T-helper 1 cell treated with Interleukin-12 subunit alpha and Interleukin-12 subunit beta and Interleukin-4 antibody, amounts not matched to agents 30 μg/mL and 1 μg/mL, for 36 hours (primary cell): ENCODE measurements at regions not wholly inside any gene's neighbourhood (a gene's known extent, or its start where the extent isn't known, plus 50 kb on each side); places are given as distances from the start of the nearest gene placed in this dataset.

Source experiments
- H3K27ac Mint-ChIP-seq: one replicate; pipeline ENCODE4 v1.8.0; 2021; ENCODE audit warnings: mild to moderate bottlenecking, mixed read lengths
- H3K27me3 Mint-ChIP-seq: one replicate; pipeline ENCODE4 v1.8.0; 2021; ENCODE audit warnings: low read depth, mixed read lengths
- H3K36me3 Mint-ChIP-seq: one replicate; pipeline ENCODE4 v1.8.0; 2021; ENCODE audit warnings: low read depth, mixed read lengths
- H3K4me1 Mint-ChIP-seq: one replicate; pipeline ENCODE4 v1.8.0; 2021; ENCODE audit warnings: low read depth, mixed read lengths
- H3K4me3 Mint-ChIP-seq: one replicate; pipeline ENCODE4 v1.8.0; 2021; ENCODE audit warnings: mild to moderate bottlenecking, moderate library complexity, mixed read lengths
- H3K9me3 Mint-ChIP-seq: one replicate; pipeline ENCODE4 v1.8.0; 2021; ENCODE audit warnings: mixed read lengths

DNA sequence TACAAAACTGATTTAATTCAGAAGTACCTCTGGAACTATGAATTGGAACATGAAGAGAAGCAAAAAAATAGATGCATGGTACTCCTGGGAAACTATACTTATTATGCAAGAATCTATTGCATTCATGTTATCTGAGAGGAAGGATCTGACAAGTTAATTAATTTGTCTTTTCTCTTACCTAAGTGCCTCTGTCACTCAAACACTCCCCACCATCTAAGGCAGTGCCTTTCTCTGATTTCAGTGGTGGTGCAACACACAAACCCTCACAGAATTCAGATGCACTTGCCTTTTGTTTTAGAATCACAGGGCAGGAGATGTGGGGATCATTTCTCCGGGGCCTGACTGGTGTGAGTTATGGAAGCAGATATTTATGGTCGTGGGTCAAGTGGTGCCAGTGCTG is 52.5 kb upstream of the C9orf72 start:
- Mint-ChIP-seq H3K27ac (no peak overlapping the region), H3K4me1 (no peaks in the 10 kb centered on the region), H3K9me3 (no peaks in the 10 kb centered on the region), H3K36me3 (no peaks in the 10 kb centered on the region), H3K27me3 (no peaks in the 10 kb centered on the region), H3K4me3 (no peak overlapping the region)

DNA sequence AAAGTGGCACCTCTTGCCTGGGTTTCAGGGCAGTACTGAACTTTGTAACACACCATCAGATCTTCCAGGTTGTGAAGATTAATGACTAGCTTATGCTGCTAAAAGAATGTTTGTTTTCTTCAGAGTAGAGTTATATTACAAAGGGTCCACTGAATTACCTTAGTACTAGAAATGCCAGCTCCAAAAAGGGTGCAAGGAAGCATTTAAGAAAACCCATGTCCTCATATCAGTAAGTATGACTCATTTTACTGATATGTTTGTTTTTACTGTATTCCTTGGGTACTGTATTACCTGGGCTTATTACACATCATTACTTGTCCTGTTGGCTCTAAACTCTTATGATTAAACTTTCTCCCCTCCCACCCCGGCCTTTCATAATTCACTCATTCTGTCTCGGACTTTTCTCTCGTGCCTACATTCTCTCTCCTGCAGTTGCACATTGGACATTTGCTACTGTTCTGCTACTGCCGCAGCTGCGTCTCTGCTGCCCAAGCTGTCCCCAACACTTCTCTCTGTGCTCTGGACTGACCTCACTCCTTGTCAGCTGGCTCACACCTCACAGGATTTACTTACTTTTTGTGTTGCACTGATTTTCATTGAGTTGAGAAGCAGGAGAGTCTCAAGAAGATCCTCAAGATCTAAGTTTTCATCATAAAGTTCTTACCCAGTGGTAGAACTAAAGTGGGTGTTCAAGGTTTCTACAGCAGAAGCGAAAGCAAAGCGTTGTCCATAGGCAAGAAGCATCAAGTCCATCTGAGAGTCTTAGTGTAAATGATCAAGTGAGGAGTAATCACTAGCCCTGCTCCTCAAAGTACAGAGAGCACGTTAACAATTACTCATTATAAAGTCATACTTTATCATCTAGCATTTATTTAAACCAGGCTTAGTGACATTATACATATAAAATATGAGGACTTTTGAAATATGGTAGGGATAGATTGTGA is 53.2 kb upstream of the C9orf72 start:
- Mint-ChIP-seq H3K27me3 (peaks cover 4% of the 10 kb centered on the region), H3K4me1 (no peaks in the 10 kb centered on the region), H3K36me3 (no peaks in the 10 kb centered on the region), H3K27ac (no peak overlapping the region), H3K4me3 (no peak overlapping the region), H3K9me3 (no peaks in the 10 kb centered on the region)

DNA sequence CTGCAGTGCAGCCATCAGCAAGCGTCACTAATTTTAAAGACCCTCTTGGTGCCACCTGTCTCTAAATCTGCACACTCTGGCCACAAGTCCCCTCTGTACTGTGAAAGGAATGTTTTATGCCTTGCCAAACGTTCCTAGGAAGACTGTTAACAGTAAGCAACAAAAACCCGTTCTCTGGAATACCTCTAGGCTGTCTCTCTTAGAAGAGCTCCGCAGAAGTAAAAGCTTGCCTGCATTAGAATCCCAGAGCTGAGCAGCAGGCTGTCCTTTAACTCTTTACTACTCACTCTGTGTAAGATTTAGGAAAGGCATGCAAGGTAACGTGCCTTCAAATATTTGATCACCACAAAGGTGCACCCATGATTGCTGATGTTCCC is 53.9 kb upstream of the C9orf72 start:
- no peaks in the 10 kb centered on the region for H3K36me3 Mint-ChIP-seq
- no peak overlapping the region for H3K27ac Mint-ChIP-seq

DNA sequence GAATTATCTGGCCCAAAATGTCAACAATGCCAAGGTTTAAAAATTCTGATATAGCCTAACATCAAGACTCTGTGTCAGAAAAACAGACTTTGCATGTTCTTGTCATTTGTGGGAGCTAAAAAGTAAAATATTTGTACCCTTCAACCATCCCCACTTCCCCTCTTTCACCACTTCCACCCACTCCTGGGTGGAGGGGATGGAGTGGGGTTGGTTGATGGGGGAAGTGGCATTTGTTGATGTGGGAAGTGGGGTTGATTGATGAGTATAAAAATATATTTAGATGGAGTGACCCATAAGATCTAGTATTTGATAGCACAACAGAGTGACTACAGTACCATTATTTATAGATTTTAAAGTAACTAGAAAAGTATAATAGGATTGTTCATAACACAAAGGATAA is 55.0 kb upstream of the C9orf72 start:
- no peak overlapping the region for H3K4me3 Mint-ChIP-seq
- H3K27me3 Mint-ChIP-seq: peaks cover 4% of the 10 kb centered on the region
- no peak overlapping the region for H3K27ac Mint-ChIP-seq
- H3K36me3 Mint-ChIP-seq: no peaks in the 10 kb centered on the region
- no peaks in the 10 kb centered on the region for H3K4me1 Mint-ChIP-seq
- H3K9me3 Mint-ChIP-seq: no peaks in the 10 kb centered on the region

More for the DNA sequence above, 53.9 kb upstream of the C9orf72 start:
- Mint-ChIP-seq H3K4me3 (no peak overlapping the region), H3K27me3 (peaks cover 4% of the 10 kb centered on the region), H3K4me1 (no peaks in the 10 kb centered on the region), H3K9me3 (no peaks in the 10 kb centered on the region)

DNA sequence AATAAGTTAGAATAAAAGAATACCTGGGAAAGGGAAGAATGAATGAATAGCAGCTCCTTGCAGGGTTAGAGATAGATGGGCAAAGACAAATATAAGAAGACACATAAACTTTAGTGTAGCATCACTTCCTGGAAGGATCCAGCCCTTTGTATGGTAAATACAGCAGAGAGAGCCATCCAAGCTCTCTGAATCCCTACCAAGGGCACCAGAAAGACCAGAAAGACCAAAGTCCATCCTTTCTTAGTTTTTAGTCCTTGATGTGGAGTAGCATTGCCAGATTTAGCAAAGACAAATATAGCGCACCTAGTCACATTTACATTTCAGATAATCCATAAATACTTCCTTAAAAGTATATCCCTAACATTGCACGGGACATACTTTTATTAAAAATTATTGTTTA is 56.1 kb upstream of the C9orf72 start:
- Mint-ChIP-seq H3K27me3 (peaks cover 11% of the 10 kb centered on the region), H3K4me1 (no peaks in the 10 kb centered on the region), H3K9me3 (no peaks in the 10 kb centered on the region), H3K4me3 (no peak overlapping the region), H3K36me3 (no peaks in the 10 kb centered on the region), H3K27ac (no peak overlapping the region)

DNA sequence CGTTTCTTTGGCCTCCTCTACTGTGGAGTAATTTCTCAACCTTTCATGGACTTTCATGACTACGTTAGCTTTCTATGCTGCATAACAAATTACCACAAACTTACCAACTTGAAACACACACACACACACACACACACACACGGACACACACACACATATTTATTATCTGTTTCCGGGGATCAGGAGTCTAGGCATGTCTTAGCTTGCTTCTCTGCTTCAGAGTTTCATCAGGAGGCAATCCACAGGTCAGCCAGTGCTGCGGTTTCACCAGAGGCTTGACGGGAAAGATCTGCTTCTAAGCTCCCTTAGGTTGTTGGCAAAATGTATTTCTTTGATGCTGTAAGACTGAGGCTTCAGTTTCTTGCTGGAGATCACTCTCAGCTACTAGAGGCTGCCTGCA is 59.0 kb upstream of the C9orf72 start:
- peaks cover 11% of the 10 kb centered on the region for H3K27me3 Mint-ChIP-seq
- no peaks in the 10 kb centered on the region for H3K36me3 Mint-ChIP-seq

DNA sequence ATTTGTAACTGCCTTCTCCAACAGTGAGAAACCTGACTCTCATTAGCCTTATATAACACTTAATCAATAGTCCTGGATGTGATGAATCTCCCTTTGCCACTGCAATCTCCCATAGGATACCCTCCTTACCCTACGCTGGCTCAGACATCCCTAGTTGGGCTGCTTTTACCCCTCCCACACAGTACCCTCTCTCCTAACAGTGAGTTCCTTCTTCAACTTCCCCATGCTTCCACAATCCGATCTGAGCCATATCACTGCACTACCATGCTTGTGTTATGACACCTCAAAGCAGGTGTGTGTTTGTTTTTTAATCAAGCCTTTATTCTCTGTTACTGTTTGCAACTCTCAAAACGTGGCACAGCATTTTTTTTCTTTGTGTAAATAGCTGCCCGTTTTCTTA is 60.5 kb upstream of the C9orf72 start:
- no peak overlapping the region for H3K27ac Mint-ChIP-seq
- H3K36me3 Mint-ChIP-seq: no peaks in the 10 kb centered on the region
- no peaks in the 10 kb centered on the region for H3K9me3 Mint-ChIP-seq
- peaks cover 11% of the 10 kb centered on the region for H3K27me3 Mint-ChIP-seq
- no peak overlapping the region for H3K4me3 Mint-ChIP-seq
- peaks cover 2% of the 10 kb centered on the region for H3K4me1 Mint-ChIP-seq

More for the DNA sequence above, 59.0 kb upstream of the C9orf72 start:
- H3K4me3 Mint-ChIP-seq: no peak overlapping the region
- no peak overlapping the region for H3K27ac Mint-ChIP-seq
- H3K4me1 Mint-ChIP-seq: peaks cover 2% of the 10 kb centered on the region
- no peaks in the 10 kb centered on the region for H3K9me3 Mint-ChIP-seq

DNA sequence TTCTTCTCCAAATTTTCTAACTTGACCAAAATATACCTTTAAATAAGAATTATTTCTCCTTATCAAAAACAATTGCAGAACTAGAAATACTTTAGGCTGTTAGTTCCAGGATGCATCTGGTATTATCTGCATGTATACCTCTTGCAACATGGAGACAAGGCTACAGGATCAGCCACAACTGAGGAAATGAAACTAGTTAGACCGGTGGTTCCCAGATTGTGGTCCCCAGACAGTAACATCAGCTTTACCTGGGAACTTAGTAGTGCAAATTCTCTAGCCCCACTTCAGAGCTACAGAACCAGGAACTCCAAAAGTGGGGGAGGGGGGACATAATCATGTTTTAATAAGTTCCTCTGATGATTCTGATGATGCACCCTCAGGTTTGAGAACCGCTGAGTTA is 61.6 kb upstream of the C9orf72 start:
- Mint-ChIP-seq H3K4me3 (no peak overlapping the region), H3K27ac (no peak overlapping the region), H3K9me3 (no peaks in the 10 kb centered on the region), H3K27me3 (peaks cover 11% of the 10 kb centered on the region), H3K36me3 (no peaks in the 10 kb centered on the region), H3K4me1 (peaks cover 2% of the 10 kb centered on the region)

DNA sequence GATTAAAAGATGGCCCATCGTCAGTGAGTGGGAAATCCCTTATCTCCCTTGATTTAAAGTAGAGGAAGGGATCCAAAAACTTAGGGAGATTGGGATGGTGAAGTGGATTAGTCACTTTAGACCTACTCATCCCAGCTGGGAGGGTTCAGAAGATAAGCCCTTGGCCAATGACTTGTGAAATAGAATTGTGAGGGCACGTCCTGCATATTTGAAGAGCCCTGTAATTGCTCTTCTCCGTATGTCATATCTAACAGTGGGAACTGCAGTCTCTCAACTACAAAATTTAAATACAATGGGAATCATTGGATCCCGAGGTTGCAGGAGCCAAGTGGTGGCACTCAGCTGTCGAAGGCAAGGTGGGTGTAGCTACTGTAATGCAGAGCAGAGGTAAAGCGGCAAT is 65.4 kb upstream of the C9orf72 start:
- Mint-ChIP-seq H3K4me3 (no peak overlapping the region), H3K27me3 (peaks cover 3% of the 10 kb centered on the region), H3K4me1 (peaks cover 2% of the 10 kb centered on the region), H3K36me3 (no peaks in the 10 kb centered on the region), H3K27ac (no peak overlapping the region), H3K9me3 (no peaks in the 10 kb centered on the region)

DNA sequence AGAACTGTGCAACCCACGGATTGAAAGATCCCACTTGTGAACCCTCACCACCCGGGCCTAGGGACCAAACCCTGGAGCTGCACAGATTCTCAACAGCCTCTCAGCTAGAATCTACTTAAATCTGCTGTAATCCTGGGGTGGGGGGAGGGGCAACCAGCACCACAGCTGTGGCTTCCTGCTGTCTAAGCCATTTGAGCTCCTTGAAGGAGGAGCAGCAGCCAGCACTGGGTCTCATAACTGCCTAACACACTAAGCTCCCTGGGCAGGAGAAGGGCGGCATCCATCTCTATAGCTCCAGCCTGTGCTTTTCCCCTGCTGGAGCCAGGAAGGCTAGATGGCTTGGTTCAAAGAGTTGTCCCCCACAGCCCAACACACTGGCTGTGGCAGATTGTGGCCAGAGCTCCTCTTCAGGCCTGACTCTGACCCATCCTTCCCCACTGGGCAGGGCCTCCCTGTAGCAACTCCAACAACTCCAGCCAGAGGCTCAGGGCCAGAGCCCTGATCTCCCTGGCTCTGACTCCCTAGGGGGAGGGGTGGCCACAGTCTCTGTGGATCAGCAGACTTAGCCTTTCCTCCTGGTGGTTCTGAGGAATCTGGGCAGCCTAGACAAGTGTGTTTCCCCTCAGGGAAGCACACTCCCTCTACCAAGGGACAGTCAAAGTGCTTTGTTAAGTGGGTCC is 72.0 kb upstream of the C9orf72 start:
- Mint-ChIP-seq H3K27me3 (no peaks in the 10 kb centered on the region), H3K27ac (no peak overlapping the region), H3K4me1 (no peaks in the 10 kb centered on the region), H3K9me3 (no peaks in the 10 kb centered on the region), H3K4me3 (no peak overlapping the region), H3K36me3 (no peaks in the 10 kb centered on the region)

DNA sequence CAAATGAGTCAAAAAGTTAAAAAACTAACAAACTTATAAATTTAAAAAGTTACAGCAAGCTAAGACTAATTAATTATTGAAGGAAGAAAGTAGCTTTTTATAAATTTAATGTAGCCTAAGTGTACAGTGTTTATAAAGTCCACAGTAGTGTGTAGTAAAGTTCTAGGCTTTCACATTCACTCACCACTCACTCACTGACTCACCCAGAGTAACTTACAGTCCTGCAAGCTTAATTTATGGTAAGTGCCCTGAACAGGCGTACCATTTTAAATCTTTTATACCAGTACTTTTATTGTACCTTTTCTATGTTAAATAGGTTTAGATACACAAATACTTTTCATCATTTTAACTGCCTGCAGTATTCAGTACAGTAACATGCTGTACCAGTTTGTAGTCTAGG is 80.0 kb upstream of the C9orf72 start:
- Mint-ChIP-seq H3K27me3 (no peaks in the 10 kb centered on the region), H3K27ac (no peak overlapping the region), H3K4me1 (no peaks in the 10 kb centered on the region), H3K9me3 (no peaks in the 10 kb centered on the region), H3K36me3 (no peaks in the 10 kb centered on the region), H3K4me3 (no peak overlapping the region)

DNA sequence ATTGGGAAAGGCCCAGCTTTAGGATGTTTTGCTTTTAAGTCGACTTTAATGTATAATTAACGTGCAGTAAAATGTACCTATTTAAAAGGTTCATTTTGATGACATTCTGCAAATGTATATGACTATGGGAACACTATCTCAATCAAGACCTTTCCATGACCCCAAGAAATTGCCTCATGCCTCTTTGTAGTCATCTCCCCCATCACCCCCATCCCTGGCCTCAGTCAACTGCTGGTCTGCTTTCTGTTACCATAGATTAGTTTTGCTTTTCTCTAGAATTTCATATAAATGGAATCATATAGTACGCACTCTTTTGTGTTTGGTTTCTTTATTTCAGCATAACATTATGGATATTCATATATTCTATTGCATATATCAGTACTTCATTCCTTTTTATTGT is 80.7 kb upstream of the C9orf72 start:
- Mint-ChIP-seq H3K27ac (no peak overlapping the region), H3K36me3 (no peaks in the 10 kb centered on the region), H3K4me1 (no peaks in the 10 kb centered on the region), H3K9me3 (no peaks in the 10 kb centered on the region), H3K27me3 (no peaks in the 10 kb centered on the region), H3K4me3 (no peak overlapping the region)

DNA sequence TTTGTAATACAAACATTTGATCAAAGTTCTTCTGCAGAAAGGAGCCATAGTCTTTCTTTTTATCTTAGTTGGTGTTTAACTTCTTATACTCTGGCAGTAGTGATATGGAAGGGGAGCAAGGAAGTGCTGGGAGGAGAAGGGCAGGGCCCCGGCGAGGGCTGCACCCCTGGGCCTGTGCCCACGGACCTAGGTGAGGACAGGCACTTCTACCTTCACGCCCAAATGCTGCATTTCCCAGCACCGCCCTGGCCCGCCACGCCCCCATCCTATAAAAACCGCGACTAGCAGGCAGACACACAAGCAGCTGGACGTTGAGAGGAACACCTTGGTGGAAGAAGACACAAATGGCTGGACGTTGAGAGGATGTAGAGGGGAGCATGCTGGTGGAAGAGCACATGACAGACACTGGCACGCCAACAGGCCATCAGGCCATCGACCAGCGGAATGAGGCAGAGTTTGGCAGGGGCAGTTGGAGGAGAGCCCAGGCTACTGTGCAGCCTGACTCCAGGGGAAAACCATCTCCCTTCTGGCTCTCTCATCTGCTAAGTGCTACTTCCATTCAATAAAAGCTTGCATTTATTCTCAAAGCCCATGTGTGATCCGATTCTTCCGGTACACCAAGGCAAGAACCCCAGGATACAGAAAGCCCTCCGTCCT is 81.5 kb upstream of the C9orf72 start:
- H3K27ac Mint-ChIP-seq: no peak overlapping the region
- H3K4me3 Mint-ChIP-seq: no peak overlapping the region
- H3K36me3 Mint-ChIP-seq: no peaks in the 10 kb centered on the region
- H3K27me3 Mint-ChIP-seq: no peaks in the 10 kb centered on the region
- no peaks in the 10 kb centered on the region for H3K9me3 Mint-ChIP-seq
- H3K4me1 Mint-ChIP-seq: no peaks in the 10 kb centered on the region

DNA sequence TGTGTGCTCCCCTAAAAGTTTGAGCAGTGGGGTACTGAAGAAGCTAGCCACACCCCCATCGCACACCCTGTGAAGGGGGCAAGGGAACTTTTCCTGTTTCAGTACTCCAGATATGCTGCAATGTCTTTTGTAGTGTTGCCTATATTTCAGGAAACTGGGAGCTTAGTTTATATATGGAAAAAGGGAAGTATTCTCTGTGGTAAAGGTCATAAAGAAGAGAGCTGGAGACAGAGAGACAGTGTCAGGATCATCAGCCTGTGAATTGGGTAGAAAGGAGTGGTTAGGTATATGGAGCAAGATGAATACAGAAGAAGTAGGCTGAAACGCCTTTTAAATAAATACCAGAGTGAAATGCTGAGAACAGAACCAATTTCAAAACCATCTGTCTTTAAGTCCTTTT is 82.2 kb upstream of the C9orf72 start:
- no peaks in the 10 kb centered on the region for H3K36me3 Mint-ChIP-seq

DNA sequence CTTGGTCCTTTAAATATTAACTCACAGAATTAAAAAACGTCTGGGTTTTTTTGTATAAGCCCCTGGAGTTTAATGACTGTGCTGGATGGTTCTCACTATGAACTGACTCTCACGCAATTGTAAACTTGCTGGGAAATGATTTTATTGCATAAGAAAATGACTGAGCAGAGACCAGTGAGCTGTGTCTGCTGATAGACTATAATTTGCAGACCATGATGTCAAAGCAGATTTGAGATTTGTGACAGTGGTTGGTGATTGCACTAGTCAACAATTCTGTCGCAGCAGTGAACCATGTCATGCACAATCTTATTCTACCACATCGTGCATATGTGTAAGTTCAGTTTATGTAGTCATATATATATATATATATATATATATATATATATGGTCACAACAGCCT is 85.7 kb upstream of the C9orf72 start:
- Mint-ChIP-seq H3K4me3 (no peak overlapping the region), H3K27ac (no peak overlapping the region), H3K4me1 (no peaks in the 10 kb centered on the region), H3K9me3 (no peaks in the 10 kb centered on the region), H3K36me3 (no peaks in the 10 kb centered on the region), H3K27me3 (no peaks in the 10 kb centered on the region)

More for the DNA sequence above, 82.2 kb upstream of the C9orf72 start:
- no peaks in the 10 kb centered on the region for H3K9me3 Mint-ChIP-seq
- H3K27me3 Mint-ChIP-seq: no peaks in the 10 kb centered on the region
- no peak overlapping the region for H3K4me3 Mint-ChIP-seq
- H3K4me1 Mint-ChIP-seq: no peaks in the 10 kb centered on the region
- H3K27ac Mint-ChIP-seq: no peak overlapping the region
